HepG2 (cell line): ENCODE measurements at regions not wholly inside any gene's neighbourhood (a gene's known extent, or its start where the extent isn't known, plus 50 kb on each side); places are given as distances from the start of the nearest gene placed in this dataset.

Source experiments
- ATRX ChIP-seq: sonication (generic); formaldehyde crosslinking; IDR thresholded peaks from 2 replicates; pipeline ENCODE4 v1.4.0; 2020; ENCODE audit warnings: missing genetic modification reagents, borderline replicate concordance
- HIVEP1 ChIP-seq: sonication (generic); formaldehyde crosslinking; IDR thresholded peaks from 2 replicates; pipeline ENCODE4 v1.4.0; 2020; ENCODE audit warnings: mild to moderate bottlenecking, missing genetic modification reagents
- NCOR1 ChIP-seq: fragments of 200-600 bp; sonication (generic); IDR thresholded peaks from 2 replicates; pipeline ENCODE4 v1.7.0; 2017; ENCODE audit warnings: antibody characterized with exemption, low read length, borderline replicate concordance
- YEATS4 ChIP-seq: sonication (generic); formaldehyde crosslinking; IDR thresholded peaks from 2 replicates; pipeline ENCODE4 v1.4.0; 2020; ENCODE audit warnings: missing genetic modification reagents, borderline replicate concordance
- ZNF484 ChIP-seq: sonication (generic); formaldehyde crosslinking; IDR thresholded peaks from 2 replicates; pipeline ENCODE4 v1.5.1; 2020; ENCODE audit warnings: mild to moderate bottlenecking, low read depth, missing genetic modification reagents, borderline replicate concordance
- TF ChIP-seq, protein P1 (sequence below): fragments of 450-650 bp; IDR thresholded peaks from 2 replicates; pipeline ENCODE4 v1.6.1; 2017
- TF ChIP-seq, protein P2 (sequence below): sonication (generic); formaldehyde crosslinking; IDR thresholded peaks from 2 replicates; pipeline ENCODE4 v1.5.0; 2020; ENCODE audit warnings: missing genetic modification reagents
- TF ChIP-seq, protein P3 (sequence below): sonication (generic); formaldehyde crosslinking; IDR thresholded peaks from 2 replicates; pipeline ENCODE4 v1.5.1; 2020; ENCODE audit warnings: missing genetic modification reagents, mild to moderate bottlenecking, borderline replicate concordance
- TF ChIP-seq, protein P4 (sequence below): sonication (generic); IDR thresholded peaks from 2 replicates; pipeline ENCODE4 v1.6.1; 2016; ENCODE audit warnings: low read depth, borderline replicate concordance
- TF ChIP-seq, protein P5 (sequence below): sonication (generic); formaldehyde crosslinking; IDR thresholded peaks from 2 replicates; pipeline ENCODE4 v1.8.0; 2022; ENCODE audit warnings: mild to moderate bottlenecking, missing genetic modification reagents
- TF ChIP-seq, protein P6 (sequence below): sonication (generic); formaldehyde crosslinking; IDR thresholded peaks from 2 replicates; pipeline ENCODE4 v1.9.0; 2021; ENCODE audit warnings: missing genetic modification reagents, borderline replicate concordance

DNA sequence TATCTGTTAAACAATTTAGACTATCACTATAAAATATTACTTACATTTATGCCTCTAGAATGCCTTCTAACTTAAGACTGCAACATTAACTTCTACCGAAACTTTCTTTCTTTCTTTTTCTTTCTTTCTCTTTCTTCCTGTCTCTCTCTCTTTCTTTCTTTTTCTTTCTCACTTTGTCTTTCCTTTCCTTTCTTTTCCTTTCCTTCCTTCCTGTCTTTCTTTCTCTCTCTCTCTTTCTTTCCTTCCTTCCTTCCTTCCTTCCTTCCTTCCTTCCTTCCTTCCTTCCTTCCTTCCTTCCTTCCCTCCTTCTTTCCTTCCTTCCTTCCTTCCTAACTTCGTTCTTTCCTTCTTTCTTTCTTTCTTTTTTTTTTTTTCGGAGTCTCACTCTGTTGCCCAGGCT is 1071.9 kb upstream of the ATXN8OS start (continued):
- TF ChIP-seq, protein P1, sequence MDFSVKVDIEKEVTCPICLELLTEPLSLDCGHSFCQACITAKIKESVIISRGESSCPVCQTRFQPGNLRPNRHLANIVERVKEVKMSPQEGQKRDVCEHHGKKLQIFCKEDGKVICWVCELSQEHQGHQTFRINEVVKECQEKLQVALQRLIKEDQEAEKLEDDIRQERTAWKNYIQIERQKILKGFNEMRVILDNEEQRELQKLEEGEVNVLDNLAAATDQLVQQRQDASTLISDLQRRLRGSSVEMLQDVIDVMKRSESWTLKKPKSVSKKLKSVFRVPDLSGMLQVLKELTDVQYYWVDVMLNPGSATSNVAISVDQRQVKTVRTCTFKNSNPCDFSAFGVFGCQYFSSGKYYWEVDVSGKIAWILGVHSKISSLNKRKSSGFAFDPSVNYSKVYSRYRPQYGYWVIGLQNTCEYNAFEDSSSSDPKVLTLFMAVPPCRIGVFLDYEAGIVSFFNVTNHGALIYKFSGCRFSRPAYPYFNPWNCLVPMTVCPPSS: no peak
- TF ChIP-seq, protein P2, sequence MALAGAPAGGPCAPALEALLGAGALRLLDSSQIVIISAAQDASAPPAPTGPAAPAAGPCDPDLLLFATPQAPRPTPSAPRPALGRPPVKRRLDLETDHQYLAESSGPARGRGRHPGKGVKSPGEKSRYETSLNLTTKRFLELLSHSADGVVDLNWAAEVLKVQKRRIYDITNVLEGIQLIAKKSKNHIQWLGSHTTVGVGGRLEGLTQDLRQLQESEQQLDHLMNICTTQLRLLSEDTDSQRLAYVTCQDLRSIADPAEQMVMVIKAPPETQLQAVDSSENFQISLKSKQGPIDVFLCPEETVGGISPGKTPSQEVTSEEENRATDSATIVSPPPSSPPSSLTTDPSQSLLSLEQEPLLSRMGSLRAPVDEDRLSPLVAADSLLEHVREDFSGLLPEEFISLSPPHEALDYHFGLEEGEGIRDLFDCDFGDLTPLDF (CRISPR knock-in tag): no peak
- TF ChIP-seq ATRX: no peak
- TF ChIP-seq ZNF484 (CRISPR knock-in tag): no peak
- TF ChIP-seq, protein P3, sequence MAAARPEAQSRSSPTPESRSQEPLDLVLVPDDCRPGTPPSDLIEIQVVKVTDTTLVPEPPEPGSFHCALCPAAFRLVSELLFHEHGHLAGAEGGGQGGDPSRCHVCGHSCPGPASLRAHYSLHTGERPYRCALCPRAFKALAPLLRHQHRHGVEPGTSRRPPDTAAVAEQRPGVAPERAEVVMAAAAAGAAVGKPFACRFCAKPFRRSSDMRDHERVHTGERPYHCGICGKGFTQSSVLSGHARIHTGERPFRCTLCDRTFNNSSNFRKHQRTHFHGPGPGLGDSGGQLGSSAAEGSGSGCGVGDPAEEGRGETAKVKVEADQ (CRISPR knock-in tag): no peak
- no peak for TF ChIP-seq YEATS4 (CRISPR knock-in tag)
- TF ChIP-seq, protein P4, sequence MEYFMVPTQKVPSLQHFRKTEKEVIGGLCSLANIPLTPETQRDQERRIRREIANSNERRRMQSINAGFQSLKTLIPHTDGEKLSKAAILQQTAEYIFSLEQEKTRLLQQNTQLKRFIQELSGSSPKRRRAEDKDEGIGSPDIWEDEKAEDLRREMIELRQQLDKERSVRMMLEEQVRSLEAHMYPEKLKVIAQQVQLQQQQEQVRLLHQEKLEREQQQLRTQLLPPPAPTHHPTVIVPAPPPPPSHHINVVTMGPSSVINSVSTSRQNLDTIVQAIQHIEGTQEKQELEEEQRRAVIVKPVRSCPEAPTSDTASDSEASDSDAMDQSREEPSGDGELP: no peak
- no peak for TF ChIP-seq HIVEP1 (CRISPR knock-in tag)
- TF ChIP-seq, protein P5, sequence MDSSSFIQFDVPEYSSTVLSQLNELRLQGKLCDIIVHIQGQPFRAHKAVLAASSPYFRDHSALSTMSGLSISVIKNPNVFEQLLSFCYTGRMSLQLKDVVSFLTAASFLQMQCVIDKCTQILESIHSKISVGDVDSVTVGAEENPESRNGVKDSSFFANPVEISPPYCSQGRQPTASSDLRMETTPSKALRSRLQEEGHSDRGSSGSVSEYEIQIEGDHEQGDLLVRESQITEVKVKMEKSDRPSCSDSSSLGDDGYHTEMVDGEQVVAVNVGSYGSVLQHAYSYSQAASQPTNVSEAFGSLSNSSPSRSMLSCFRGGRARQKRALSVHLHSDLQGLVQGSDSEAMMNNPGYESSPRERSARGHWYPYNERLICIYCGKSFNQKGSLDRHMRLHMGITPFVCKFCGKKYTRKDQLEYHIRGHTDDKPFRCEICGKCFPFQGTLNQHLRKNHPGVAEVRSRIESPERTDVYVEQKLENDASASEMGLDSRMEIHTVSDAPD (CRISPR knock-in tag): no peak
- no peak for TF ChIP-seq NCOR1
- TF ChIP-seq, protein P6, sequence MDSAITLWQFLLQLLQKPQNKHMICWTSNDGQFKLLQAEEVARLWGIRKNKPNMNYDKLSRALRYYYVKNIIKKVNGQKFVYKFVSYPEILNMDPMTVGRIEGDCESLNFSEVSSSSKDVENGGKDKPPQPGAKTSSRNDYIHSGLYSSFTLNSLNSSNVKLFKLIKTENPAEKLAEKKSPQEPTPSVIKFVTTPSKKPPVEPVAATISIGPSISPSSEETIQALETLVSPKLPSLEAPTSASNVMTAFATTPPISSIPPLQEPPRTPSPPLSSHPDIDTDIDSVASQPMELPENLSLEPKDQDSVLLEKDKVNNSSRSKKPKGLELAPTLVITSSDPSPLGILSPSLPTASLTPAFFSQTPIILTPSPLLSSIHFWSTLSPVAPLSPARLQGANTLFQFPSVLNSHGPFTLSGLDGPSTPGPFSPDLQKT: no peak
